ENCODE measurements at regions not wholly inside any gene's neighbourhood (a gene's known extent, or its start where the extent isn't known, plus 50 kb on each side); places are given as distances from the start of the nearest gene placed in this dataset.

GRCh38 chr10:44060221-44060620 lies 324.7 kb downstream of the CXCL12 start:
- no peaks in the 10 kb centered on the region for H3K9me2 ChIP-seq (replicated peaks; ENCODE audit: insufficient read depth, low read length)
- no peak overlapping the region for H3K4me3 ChIP-seq (ENCODE audit: low read length)
- no peak overlapping the region for H2AFZ ChIP-seq (ENCODE audit: low read length)
- H3K27ac ChIP-seq (ENCODE audit: low read length) = no peak overlapping the region
- H4K20me1 ChIP-seq (ENCODE audit: insufficient read depth, low read length) = no peaks in the 10 kb centered on the region
- no peaks in the 10 kb centered on the region for H3K36me3 ChIP-seq (replicated peaks; ENCODE audit: insufficient read depth, low read length)
- DNase-seq = no peak
- TF ChIP-seq EZH2phosphoT487 (IDR thresholded peaks at IDR 0.05; ENCODE audit: low read length) (no peak), EZH2 (optimal IDR thresholded peaks at IDR 0.05; ENCODE audit: low read depth, low read length) (no peak), CTCF (IDR thresholded peaks at IDR 0.05; ENCODE audit: low read length) (no peak)
- no peaks in the 10 kb centered on the region for H3F3A ChIP-seq (ENCODE audit: insufficient read depth, low read length)
- H3K9ac ChIP-seq (ENCODE audit: low read length) = no peak overlapping the region
- no peak overlapping the region for H3K4me2 ChIP-seq (ENCODE audit: low read depth, low read length)
- no peaks in the 10 kb centered on the region for H3K9me3 ChIP-seq (replicated peaks; ENCODE audit: insufficient read depth, low read length)
- no peaks in the 10 kb centered on the region for H3K4me1 ChIP-seq (ENCODE audit: low read length)
- H3K27me3 ChIP-seq (replicated peaks; ENCODE audit: insufficient read depth, low read length) = no peaks in the 10 kb centered on the region
- no peaks in the 10 kb centered on the region for H3K79me2 ChIP-seq (ENCODE audit: low read length)

- H3K4me2 ChIP-seq (ENCODE audit: low read depth, low read length) = no peak overlapping the region
- no peak overlapping the region for H3K27ac ChIP-seq (ENCODE audit: low read length)
- no peaks in the 10 kb centered on the region for H3K79me2 ChIP-seq (ENCODE audit: low read length)
- H3K27me3 ChIP-seq (replicated peaks; ENCODE audit: insufficient read depth, low read length) = no peaks in the 10 kb centered on the region
- TF ChIP-seq EZH2 (optimal IDR thresholded peaks at IDR 0.05; ENCODE audit: low read depth, low read length) (no peak), CTCF (IDR thresholded peaks at IDR 0.05; ENCODE audit: low read length) (no peak), EZH2phosphoT487 (IDR thresholded peaks at IDR 0.05; ENCODE audit: low read length) (no peak)
- H3K36me3 ChIP-seq (replicated peaks; ENCODE audit: insufficient read depth, low read length) = no peaks in the 10 kb centered on the region
- H3K4me3 ChIP-seq (ENCODE audit: low read length) = no peak overlapping the region
- H3K9me3 ChIP-seq (replicated peaks; ENCODE audit: insufficient read depth, low read length) = no peaks in the 10 kb centered on the region
- no peak for DNase-seq
- H3F3A ChIP-seq (ENCODE audit: insufficient read depth, low read length) = no peaks in the 10 kb centered on the region
- H3K9ac ChIP-seq (ENCODE audit: low read length) = no peak overlapping the region
- H2AFZ ChIP-seq (ENCODE audit: low read length) = no peak overlapping the region
- no peaks in the 10 kb centered on the region for H3K4me1 ChIP-seq (ENCODE audit: low read length)
- H3K9me2 ChIP-seq (replicated peaks; ENCODE audit: insufficient read depth, low read length) = no peaks in the 10 kb centered on the region
- H4K20me1 ChIP-seq (ENCODE audit: insufficient read depth, low read length) = no peaks in the 10 kb centered on the region
Measured at GRCh38 chr10:44058259-44058658, 326.6 kb downstream of the CXCL12 start.

GRCh38 chr10:44056967-44057805 lies 327.7 kb downstream of the CXCL12 start:
- Histone ChIP-seq H3K27ac (ENCODE audit: low read length) (no peak overlapping the region), H3K9me2 (replicated peaks; ENCODE audit: insufficient read depth, low read length) (no peaks in the 10 kb centered on the region), H3K4me2 (ENCODE audit: low read depth, low read length) (no peak overlapping the region), H3F3A (ENCODE audit: insufficient read depth, low read length) (no peaks in the 10 kb centered on the region), H4K20me1 (ENCODE audit: insufficient read depth, low read length) (no peaks in the 10 kb centered on the region), H3K4me3 (ENCODE audit: low read length) (no peak overlapping the region), H3K79me2 (ENCODE audit: low read length) (no peaks in the 10 kb centered on the region), H3K36me3 (replicated peaks; ENCODE audit: insufficient read depth, low read length) (no peaks in the 10 kb centered on the region), H3K9ac (ENCODE audit: low read length) (no peak overlapping the region), H3K27me3 (replicated peaks; ENCODE audit: insufficient read depth, low read length) (no peaks in the 10 kb centered on the region), H2AFZ (ENCODE audit: low read length) (no peak overlapping the region), H3K9me3 (replicated peaks; ENCODE audit: insufficient read depth, low read length) (no peaks in the 10 kb centered on the region), H3K4me1 (ENCODE audit: low read length) (no peaks in the 10 kb centered on the region)
- TF ChIP-seq EZH2 (optimal IDR thresholded peaks at IDR 0.05; ENCODE audit: low read depth, low read length) (no peak), EZH2phosphoT487 (IDR thresholded peaks at IDR 0.05; ENCODE audit: low read length) (no peak), CTCF (IDR thresholded peaks at IDR 0.05; ENCODE audit: low read length) (no peak)
- no peak for DNase-seq
